H4 (cell line): ENCODE measurements at regions not wholly inside any gene's neighbourhood (a gene's known extent, or its start where the extent isn't known, plus 50 kb on each side); places are given as distances from the start of the nearest gene placed in this dataset.

ENCODE experiments used
- DNase-seq: peaks from one replicate; pipeline ENCODE4 v3.0.0-alpha.2; 2015; ENCODE audit warnings: low spot score

GRCh38 chr20:34163307-34163706, 51.3 kb upstream of the EIF2S2 start:
- DNase-seq = no peak

DNA sequence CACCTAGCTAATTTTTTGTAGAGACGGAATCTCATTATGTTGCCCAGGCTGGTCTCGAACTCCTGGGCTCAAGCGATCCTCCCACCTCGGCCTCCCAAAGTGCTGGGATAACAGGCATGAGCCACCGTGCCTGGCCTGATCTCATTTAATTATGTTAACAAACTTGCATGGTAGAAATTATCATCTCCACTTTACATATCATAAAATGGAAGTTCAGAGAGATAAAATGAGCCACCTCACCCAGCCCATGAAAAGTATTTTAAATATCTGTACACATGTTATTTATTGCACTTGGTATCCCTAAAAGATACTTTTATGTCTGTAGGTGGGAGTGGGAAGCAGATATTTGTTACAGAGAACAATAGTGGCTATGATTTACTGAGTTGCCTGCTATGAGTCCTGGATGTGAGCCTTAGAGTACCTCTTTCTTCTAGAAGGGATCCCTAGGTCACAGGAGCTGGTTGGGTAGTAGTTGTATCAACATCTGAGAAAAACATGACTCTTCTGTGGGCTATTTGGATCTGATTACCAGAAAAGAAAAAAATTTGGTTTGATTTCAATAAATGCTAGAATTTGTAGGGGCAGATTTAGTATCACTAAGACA, 52.4 kb upstream of the EIF2S2 start:
- no peak for DNase-seq

DNA sequence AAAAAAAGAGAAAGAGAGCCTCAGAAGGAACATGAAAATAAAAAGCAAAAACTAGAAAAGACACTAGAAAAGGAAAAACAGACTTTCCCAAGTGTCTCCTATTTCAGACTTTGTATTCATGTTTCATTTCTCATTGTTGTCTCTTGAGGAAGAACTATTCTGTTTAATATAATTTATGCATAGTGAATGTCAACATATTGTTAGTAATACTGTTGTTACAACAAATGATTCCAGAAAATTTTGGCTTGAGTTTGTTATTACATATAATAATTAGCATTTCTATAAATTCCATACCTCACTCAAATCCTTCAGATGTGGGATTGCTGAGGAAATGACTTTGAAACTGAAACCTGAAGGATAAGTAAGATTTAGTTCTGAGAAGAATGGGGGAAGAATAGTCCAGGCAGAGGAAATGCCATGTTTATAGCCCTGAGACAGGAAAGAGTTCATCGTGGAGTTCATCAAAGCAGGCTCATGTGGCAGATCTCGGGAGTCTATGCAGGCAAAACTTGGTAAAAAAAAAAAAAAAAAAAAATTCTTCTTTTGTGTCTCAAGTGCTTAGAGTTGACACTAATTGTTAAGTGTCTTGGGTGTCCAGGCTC, 53.1 kb upstream of the EIF2S2 start:
- DNase-seq = no peak

DNA sequence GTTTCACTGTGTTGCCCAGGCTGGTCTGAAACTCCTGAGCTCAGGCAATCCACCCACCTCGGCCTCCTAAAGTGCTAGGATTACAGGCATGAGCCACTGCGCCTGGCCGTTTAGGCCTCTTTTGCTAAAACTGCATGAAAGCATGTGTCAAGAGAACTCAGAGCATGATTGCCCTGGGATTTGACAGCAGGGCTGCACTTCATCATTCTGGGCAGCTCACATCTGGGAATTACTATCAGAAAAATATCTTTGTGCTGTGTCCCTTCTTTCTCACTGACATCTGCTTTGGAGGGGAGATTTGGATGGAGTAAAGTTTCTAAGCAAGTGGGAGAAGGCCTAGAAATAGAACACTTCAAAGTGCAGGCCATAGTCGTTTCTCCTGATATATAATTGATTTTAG, 59.6 kb upstream of the EIF2S2 start:
- DNase-seq = no peak

GRCh38 chr20:34172926-34173325, 60.9 kb upstream of the EIF2S2 start:
- DNase-seq = no peak

DNA sequence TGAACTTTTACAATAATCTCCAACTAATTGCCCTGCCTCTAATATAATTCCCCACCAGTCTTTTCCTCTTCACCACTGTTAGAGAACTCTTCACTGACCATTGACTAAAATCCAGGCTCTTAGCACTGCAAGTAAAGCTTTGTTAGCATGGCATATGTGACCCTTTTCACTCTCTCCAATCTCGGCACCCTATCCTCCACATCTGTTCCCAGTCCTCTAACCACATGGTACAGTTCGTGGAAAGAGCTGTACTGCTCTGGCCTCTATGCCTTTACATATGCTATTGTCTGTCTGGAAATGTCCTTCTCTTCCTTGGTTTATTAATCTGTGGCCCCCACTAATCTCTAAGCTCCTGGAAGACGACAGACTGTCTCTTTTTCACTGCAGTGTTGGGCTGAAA, 63.0 kb upstream of the EIF2S2 start:
- DNase-seq = no peak

- no peak for DNase-seq
Observed at GRCh38 chr20:34175879-34176278, 63.8 kb upstream of the EIF2S2 start.

DNA sequence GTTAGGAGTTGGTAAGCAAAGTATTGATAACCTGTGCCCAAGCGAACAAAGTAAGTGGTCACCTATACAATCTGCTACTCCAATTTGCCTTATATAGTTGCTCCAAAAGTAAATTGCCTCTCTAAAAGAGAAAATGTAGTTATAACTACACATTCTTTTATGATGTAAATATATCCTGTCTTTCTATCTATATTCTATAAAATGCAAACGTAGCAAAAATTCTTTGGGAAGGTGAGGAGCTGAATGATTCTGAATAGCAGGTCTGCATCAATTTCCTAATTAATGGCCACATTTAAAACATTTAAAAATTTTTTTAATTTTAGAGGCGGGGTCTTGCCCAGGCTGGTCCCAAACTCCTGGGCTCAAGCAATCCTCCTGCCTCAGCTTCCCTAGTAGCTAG, 64.2 kb upstream of the ASIP start:
- DNase-seq = no peak

DNA sequence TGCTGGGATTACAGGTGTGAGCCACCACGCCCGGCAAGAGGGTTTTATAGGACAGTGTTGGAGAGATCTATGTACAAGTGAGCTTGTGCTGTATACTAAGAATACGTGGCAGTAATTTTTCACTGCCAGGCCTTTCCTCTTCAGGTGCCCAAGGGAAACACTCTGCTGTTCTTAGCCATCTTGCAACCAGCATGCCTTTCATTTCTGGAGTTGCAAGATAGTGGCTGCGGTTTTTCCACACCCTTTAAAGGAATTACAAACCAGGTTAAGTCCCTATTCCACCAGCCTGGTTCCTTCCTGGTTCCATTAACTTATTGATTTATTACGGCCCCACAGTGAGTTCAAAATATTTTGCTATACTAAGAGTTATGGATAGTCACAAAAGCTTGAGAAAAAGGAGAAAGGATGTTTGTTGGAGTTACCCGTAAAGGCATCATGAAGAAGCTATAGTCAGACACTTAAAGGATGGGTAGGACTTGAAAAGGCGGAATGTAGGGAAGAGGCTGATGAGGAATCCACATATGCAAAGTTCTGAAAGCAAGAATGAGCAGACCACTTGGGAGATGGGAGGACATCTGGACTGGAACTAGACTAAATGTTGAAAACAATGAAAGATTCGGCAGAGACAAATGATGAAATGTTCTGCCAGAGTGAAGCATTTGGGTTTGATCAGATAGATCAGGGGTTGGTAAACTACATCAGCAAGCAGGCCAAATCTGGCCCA, 61.4 kb upstream of the ASIP start:
- no peak for DNase-seq

DNA sequence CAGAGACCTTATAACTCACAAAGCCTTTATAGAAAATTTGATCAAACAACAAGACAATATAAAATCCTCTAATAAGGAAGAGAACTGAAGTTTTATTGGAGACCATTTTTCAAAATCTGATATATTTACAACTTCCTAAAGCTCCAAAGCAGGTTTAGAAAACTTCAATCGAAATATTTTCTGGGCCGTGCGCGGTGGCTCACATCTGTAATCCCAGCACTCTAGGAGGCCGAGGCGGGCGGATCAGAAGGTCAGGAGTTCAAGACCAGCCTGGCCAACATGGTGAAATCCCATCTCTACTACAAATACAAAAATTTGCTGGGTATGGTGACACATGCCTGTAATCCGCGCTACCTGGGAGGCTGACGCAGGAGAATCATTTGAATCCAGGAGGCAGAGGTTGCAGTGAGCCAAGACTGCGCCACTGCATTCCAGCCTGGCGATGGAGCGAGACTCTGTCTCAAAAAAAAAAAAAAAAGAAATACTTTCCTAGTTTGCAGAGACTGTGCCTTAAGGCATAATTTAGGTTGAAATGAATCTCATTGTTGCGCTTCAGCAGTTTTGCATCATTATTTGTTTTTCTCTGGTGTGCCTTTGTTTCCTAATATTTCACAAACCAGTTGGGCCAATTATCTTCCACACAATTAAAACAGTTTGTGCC, 60.6 kb upstream of the ASIP start:
- DNase-seq = peak; percentile 13

GRCh38 chr20:34181484-34181883, 59.7 kb upstream of the ASIP start:
- no peak for DNase-seq

- DNase-seq = no peak
Observed at GRCh38 chr20:34185766-34186620, 55.2 kb upstream of the ASIP start.

GRCh38 chr20:34189572-34190163, 51.6 kb upstream of the ASIP start:
- DNase-seq = no peak

GRCh38 chr20:34190262-34190661, 51.0 kb upstream of the ASIP start:
- no peak for DNase-seq

DNA sequence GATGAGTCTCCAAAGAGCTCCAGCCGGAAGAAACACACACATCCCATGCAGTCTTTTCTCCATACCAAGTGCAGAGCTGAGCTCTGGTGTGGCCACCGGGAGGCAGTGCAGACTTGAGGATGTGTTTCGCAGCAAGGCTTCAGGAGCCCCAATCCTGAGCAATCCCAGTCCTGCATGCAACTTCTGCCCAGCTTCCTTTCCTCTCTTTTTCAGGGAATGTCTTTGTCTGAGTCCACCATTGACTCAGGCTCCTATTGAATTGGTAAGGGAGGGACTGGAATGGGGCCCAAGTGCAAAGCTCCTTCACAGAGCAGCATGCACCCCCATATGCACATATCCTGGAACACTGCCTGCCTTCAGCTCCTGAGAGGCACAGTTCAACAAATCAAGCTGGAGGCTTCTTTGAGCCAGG, 50.5 kb upstream of the ASIP start:
- DNase-seq = peak; percentile 81
